ENCODE measurements at regions not wholly inside any gene's neighbourhood (a gene's known extent, or its start where the extent isn't known, plus 50 kb on each side); places are given as distances from the start of the nearest gene placed in this dataset.

DNA sequence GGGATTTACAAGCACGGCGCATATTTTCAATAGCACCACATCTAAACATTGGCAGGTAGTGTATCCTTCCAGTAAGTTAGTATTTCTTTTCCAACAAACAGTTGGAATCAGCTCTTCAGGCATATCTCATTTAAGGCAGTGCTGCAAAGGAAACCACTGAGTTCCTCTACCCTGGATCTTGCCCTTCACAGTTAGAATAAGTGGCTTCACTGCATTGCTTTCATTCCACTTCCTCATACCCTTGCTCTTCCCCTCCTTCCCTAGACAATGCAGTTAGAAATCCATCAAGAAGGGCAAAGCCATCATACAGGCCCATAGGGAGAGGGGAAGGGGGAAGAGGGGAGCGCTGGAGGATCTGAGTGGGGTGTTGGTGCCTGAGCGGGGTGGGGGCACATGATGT, 173.7 kb downstream of the FBXO15 start:
- TF ChIP-seq, protein P1, sequence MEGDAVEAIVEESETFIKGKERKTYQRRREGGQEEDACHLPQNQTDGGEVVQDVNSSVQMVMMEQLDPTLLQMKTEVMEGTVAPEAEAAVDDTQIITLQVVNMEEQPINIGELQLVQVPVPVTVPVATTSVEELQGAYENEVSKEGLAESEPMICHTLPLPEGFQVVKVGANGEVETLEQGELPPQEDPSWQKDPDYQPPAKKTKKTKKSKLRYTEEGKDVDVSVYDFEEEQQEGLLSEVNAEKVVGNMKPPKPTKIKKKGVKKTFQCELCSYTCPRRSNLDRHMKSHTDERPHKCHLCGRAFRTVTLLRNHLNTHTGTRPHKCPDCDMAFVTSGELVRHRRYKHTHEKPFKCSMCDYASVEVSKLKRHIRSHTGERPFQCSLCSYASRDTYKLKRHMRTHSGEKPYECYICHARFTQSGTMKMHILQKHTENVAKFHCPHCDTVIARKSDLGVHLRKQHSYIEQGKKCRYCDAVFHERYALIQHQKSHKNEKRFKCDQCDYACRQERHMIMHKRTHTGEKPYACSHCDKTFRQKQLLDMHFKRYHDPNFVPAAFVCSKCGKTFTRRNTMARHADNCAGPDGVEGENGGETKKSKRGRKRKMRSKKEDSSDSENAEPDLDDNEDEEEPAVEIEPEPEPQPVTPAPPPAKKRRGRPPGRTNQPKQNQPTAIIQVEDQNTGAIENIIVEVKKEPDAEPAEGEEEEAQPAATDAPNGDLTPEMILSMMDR (IDR thresholded peaks at IDR 0.05): no peak
- TF ChIP-seq ZFX (IDR thresholded peaks at IDR 0.05; ENCODE audit: borderline replicate concordance): no peak

All from 22Rv1 (cell line).